Activated CD8-positive, alpha-beta T cell treated with anti-CD3 and anti-CD28 coated beads for 36 hours (primary cell): ENCODE measurements at regions not wholly inside any gene's neighbourhood (a gene's known extent, or its start where the extent isn't known, plus 50 kb on each side); places are given as distances from the start of the nearest gene placed in this dataset.
A peak's percentile ranks its signal among the peaks of the same experiment; 100 is the strongest.

Experiments
- ATAC-seq: fragments of 200-7000 bp; cut with Tn5 transposase; one replicate; pipeline ENCODE4 v1.10.0; 2021; ENCODE audit warnings: mild to moderate bottlenecking, moderate library complexity
- CTCF ChIA-PET: fragments of 350-600 bp; sonication (Branson Sonifier 250); formaldehyde crosslinking; loops from one replicate; lab custom pipeline; 2021; ENCODE audit warnings: antibody characterized with exemption; lab: Charles Lee
- POLR2A ChIA-PET: fragments of 350-600 bp; sonication (Branson Sonifier 250); formaldehyde crosslinking; loops from one replicate; lab custom pipeline; 2021; ENCODE audit warnings: antibody characterized with exemption; lab: Charles Lee
- DNase-seq: peaks from one replicate; pipeline ENCODE4 v3.0.0-alpha.2; 2020
- H3K27ac Mint-ChIP-seq: one replicate; pipeline ENCODE4 v1.8.0; 2021; ENCODE audit warnings: mild to moderate bottlenecking, mixed read lengths
- H3K27me3 Mint-ChIP-seq: one replicate; pipeline ENCODE4 v1.8.0; 2021; ENCODE audit warnings: mixed read lengths
- H3K36me3 Mint-ChIP-seq: one replicate; pipeline ENCODE4 v1.8.0; 2021; ENCODE audit warnings: low read depth, mixed read lengths
- H3K4me1 Mint-ChIP-seq: one replicate; pipeline ENCODE4 v1.8.0; 2021; ENCODE audit warnings: low read depth, mixed read lengths
- H3K4me3 Mint-ChIP-seq: one replicate; pipeline ENCODE4 v1.8.0; 2021; ENCODE audit warnings: mild to moderate bottlenecking, moderate library complexity, mixed read lengths
- H3K9me3 Mint-ChIP-seq: one replicate; pipeline ENCODE4 v1.8.0; 2021; ENCODE audit warnings: mixed read lengths
- CTCF ChIP-seq: fragments of 200-600 bp; IDR thresholded peaks from one replicate; pipeline ENCODE4 v1.8.0; 2022; ENCODE audit warnings: antibody characterized with exemption, mild to moderate bottlenecking
- intact Hi-C: fragments of 100-400 bp; cut with micrococcal nuclease; formaldehyde crosslinking; loops from one replicate; pipeline ENCODE4 v1.10.0; 2022

GRCh38 chr4:11724731-11725130 is 296.0 kb upstream of the HS3ST1 start:
- Mint-ChIP-seq H3K36me3 (no peaks in the 10 kb centered on the region), H3K27ac (no peak overlapping the region), H3K27me3 (no peaks in the 10 kb centered on the region), H3K9me3 (no peaks in the 10 kb centered on the region), H3K4me1 (no peaks in the 10 kb centered on the region), H3K4me3 (no peak overlapping the region)
- ATAC-seq (no peak), DNase-seq (no peak)
- CTCF ChIA-PET = no interaction called here
- POLR2A ChIA-PET = no interaction called here
- TF ChIP-seq CTCF = no peak
- intact Hi-C loops = no loop called here

- Mint-ChIP-seq H3K36me3 (no peaks in the 10 kb centered on the region), H3K27me3 (peaks cover 4% of the 10 kb centered on the region), H3K4me1 (no peaks in the 10 kb centered on the region), H3K4me3 (no peak overlapping the region), H3K9me3 (no peaks in the 10 kb centered on the region), H3K27ac (no peak overlapping the region)
- intact Hi-C loops = no loop called here
- no peak for DNase-seq
- POLR2A ChIA-PET = no interaction called here
- ATAC-seq = no peak
- TF ChIP-seq CTCF = no peak
- CTCF ChIA-PET = no interaction called here
Observed at GRCh38 chr4:11722223-11722622, 293.5 kb upstream of the HS3ST1 start.

- Mint-ChIP-seq H3K4me3 (no peak overlapping the region), H3K4me1 (no peaks in the 10 kb centered on the region), H3K9me3 (no peaks in the 10 kb centered on the region), H3K27me3 (peaks cover 4% of the 10 kb centered on the region), H3K36me3 (no peaks in the 10 kb centered on the region), H3K27ac (no peak overlapping the region)
- DNase-seq = no peak
- TF ChIP-seq CTCF = peak; percentile 30
- ChIA-PET CTCF (no interaction called here), POLR2A (no interaction called here)
- no peak for ATAC-seq
- intact Hi-C loops = no loop called here
Observed at GRCh38 chr4:11720292-11720691, 291.6 kb upstream of the HS3ST1 start.

DNA sequence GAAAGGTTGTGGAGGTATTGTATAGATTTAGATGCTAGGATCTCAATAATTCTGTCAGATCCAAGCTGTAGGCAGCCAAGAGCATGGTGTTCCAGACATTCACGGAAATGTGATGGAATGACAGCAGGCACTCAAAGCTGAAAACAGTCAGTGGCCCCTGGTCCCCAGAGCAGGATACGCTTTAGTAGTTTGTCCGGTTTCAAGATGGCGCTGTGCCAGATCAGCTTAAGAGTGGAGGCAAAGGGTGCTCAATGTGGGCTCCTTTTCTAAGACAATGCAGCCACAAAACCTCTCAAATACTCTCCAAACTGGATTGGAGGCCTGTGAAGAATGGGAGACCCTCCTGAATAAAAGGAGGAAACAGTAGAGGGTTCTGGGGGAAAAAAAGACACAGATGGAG is 291.2 kb upstream of the HS3ST1 start:
- POLR2A ChIA-PET = no interaction called here
- CTCF ChIA-PET = interaction anchor here (0.5 kb wide), 1 partner anchor 15 kb away, joined by 3 read pairs; no protein-coding TSS in a partner anchor
- TF ChIP-seq CTCF = no peak
- DNase-seq (no peak), ATAC-seq (no peak)
- Mint-ChIP-seq H3K27me3 (peaks cover 4% of the 10 kb centered on the region), H3K9me3 (no peaks in the 10 kb centered on the region), H3K36me3 (no peaks in the 10 kb centered on the region), H3K27ac (no peak overlapping the region), H3K4me3 (no peak overlapping the region), H3K4me1 (no peaks in the 10 kb centered on the region)
- intact Hi-C loops = no loop called here

- Mint-ChIP-seq H3K36me3 (no peaks in the 10 kb centered on the region), H3K27me3 (peaks cover 7% of the 10 kb centered on the region), H3K9me3 (no peaks in the 10 kb centered on the region), H3K4me1 (no peaks in the 10 kb centered on the region), H3K27ac (no peak overlapping the region), H3K4me3 (no peak overlapping the region)
- intact Hi-C loops = no loop called here
- DNase-seq = no peak
- CTCF ChIA-PET = no interaction called here
- POLR2A ChIA-PET = no interaction called here
- no peak for ATAC-seq
- TF ChIP-seq CTCF = no peak
Observed at GRCh38 chr4:11715753-11716521, 287.2 kb upstream of the HS3ST1 start.
